Spinal cord (tissue), 9 donors: ENCODE measurements at regions not wholly inside any gene's neighbourhood (a gene's known extent, or its start where the extent isn't known, plus 50 kb on each side); places are given as distances from the start of the nearest gene placed in this dataset.
A peak's percentile ranks its signal among the peaks of the same experiment; 100 is the strongest.

Experiments
- DNase-seq, 6 donors: peaks; one replicate each; pipeline versions ENCODE4 v3.0.0 to v3.0.0-alpha.2; 2013 to 2015; ENCODE audit warnings: low spot score in 6 of 6, low read depth in 4 of 6
- H3K27ac ChIP-seq: one replicate; pipeline ENCODE4 v1.5.1; 2013; ENCODE audit warnings: low read depth, low read length, control low read depth
- H3K27me3 ChIP-seq: one replicate; pipeline ENCODE4 v1.6.1; 2013; ENCODE audit warnings: low read length; ENCODE audit not compliant: control insufficient read depth, insufficient read depth
- H3K36me3 ChIP-seq: one replicate; pipeline ENCODE4 v1.6.1; 2013; ENCODE audit warnings: low read length; ENCODE audit not compliant: control insufficient read depth, insufficient read depth
- H3K4me1 ChIP-seq: one replicate; pipeline ENCODE4 v1.6.1; 2013; ENCODE audit warnings: low read length; ENCODE audit not compliant: control insufficient read depth, insufficient read depth
- H3K4me3 ChIP-seq: one replicate; pipeline ENCODE4 v1.5.1; 2013; ENCODE audit warnings: low read depth, low read length, control low read depth
- H3K9me3 ChIP-seq: one replicate; pipeline ENCODE4 v1.6.1; 2013; ENCODE audit warnings: low read length; ENCODE audit not compliant: control insufficient read depth, insufficient read depth
- WGBS: methylation state at CpG from one replicate; pipeline ENCODE4 v1.1.5; 2013; ENCODE audit warnings: missing lambda C conversion rate; ENCODE audit not compliant: insufficient coverage; 5-methylcytosine and 5-hydroxymethylcytosine counted together
- donor health status: healthy.

DNA sequence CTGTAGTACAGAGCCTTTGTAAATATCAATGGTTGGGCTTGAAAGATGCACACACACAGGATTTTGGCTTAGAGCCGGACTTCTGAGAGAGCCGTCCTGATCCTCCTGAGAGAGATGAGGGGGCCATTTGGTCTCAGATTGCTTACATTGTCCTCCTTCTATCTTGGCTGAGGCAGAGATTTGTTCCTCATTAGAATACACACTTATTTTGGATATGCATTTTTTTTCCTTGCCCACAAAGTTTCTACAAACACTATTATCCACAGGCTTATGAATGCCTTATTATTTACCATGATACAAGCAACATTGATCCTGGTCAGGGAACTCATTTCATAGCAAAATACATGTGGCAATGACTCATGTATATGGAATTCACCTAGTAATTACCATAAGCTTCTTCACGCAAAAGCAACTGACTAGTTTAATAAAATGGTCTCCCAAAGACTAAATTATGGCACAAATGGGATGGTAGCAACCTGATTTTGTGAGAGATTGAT is 175.3 kb downstream of the MDFIC start:
- Histone ChIP-seq H3K4me3 (no peak overlapping the region), H3K9me3 (no peaks in the 10 kb centered on the region), H3K36me3 (no peaks in the 10 kb centered on the region), H3K4me1 (peaks cover 4% of the 10 kb centered on the region), H3K27ac (no peak overlapping the region), H3K27me3 (no peaks in the 10 kb centered on the region)
- WGBS, result 47% methylated on average over 2 of the region's 3 CpGs
- DNase-seq, result peak in 1 of 6 donors; percentile 32

DNA sequence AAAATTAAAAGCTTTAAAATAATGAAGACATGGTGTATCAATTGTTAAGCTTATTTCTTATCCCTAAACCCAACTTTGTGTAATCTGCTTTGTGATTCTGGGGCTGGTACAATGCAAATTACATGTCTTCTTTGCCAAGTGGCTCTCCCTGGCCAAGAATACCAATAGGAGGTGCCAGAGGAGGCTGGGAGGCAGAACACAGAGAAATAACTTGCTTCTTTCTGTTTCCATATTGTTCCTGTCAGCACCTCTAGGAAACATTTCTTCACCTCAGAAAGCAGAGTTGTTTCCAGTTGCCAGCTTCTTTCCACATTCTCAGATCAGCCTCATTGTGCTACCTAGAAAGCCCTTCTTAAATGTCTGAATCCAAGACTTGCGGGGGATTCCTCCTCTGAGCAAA is 174.4 kb downstream of the MDFIC start:
- peak in 5 of 6 donors; percentile 7 to 91 (median 29) for DNase-seq
- no CpG with 5 or more reads among the region's 1 CpG for WGBS
- H3K9me3 ChIP-seq, result no peaks in the 10 kb centered on the region
- no peaks in the 10 kb centered on the region for H3K27me3 ChIP-seq
- peaks cover 4% of the 10 kb centered on the region for H3K4me1 ChIP-seq
- no peaks in the 10 kb centered on the region for H3K36me3 ChIP-seq
- H3K27ac ChIP-seq, result no peak overlapping the region
- H3K4me3 ChIP-seq, result no peak overlapping the region

DNA sequence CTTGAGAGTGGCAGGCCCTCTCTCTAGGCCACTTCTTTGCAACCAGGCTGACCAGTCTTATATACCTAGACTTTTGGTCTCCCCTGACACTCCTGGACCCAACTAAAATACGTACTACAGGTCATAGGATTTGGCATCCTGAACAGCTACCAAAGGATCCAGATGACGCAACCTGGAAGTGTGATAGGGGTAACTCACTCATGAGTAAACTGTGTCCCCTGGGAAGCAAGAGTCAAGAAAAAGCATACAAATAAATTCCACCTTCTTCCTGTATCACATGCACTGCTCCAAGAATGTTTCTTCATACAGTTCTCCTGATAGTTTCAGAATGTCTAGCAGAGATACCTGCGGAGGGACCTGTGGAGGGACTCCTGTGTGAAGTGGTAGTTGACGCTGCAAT is 172.3 kb downstream of the MDFIC start:
- Histone ChIP-seq H3K36me3 (no peaks in the 10 kb centered on the region), H3K27ac (no peak overlapping the region), H3K4me1 (peaks cover 4% of the 10 kb centered on the region), H3K27me3 (no peaks in the 10 kb centered on the region), H3K9me3 (no peaks in the 10 kb centered on the region), H3K4me3 (no peak overlapping the region)
- 100% methylated on average over 2 of the region's 4 CpGs for WGBS
- DNase-seq, result no peak

DNA sequence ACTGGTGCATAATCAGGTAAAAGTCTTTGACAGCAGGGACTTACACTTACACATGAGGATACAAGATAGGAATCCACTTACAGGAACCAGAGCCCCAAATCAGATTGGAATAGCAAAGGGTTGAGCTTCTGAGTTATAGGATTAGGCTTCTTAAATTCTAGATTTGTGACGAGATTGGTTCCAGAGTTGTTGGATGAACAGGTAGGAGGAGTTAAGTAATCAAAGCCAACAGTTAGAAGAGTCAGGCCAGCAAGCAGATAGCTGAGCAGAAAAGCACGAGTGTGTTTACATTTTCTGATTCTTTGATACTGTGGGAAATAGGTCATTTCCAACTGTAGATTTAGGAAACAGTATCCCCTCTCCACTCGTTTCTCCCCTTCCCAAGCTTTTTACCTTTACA is 167.0 kb downstream of the MDFIC start:
- no peak overlapping the region for H3K27ac ChIP-seq
- H3K4me3 ChIP-seq, result no peak overlapping the region
- 100% methylated on average over 1 of the region's 3 CpGs for WGBS
- H3K27me3 ChIP-seq, result no peaks in the 10 kb centered on the region
- H3K36me3 ChIP-seq, result no peaks in the 10 kb centered on the region
- H3K9me3 ChIP-seq, result no peaks in the 10 kb centered on the region
- no peak for DNase-seq
- no peaks in the 10 kb centered on the region for H3K4me1 ChIP-seq

DNA sequence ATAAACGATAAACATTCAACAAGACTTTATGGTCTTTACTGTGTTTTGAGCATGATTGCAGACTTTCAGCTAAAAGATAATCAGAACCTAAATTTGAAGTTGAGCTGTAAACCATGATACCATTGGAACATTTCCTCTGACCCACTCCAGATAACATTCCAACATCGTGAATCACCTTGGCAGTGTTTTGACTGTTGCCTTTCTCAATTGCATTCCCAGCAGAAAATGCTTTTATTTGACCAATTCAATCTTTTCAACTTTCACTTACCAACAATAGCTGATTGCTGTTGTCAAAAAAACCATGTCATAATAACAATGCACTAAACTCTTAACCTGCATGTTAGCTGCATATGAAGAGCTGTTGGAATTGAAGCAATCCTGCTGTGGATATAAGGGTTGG is 165.5 kb downstream of the MDFIC start:
- H3K9me3 ChIP-seq, result no peaks in the 10 kb centered on the region
- H3K4me3 ChIP-seq, result no peak overlapping the region
- 78% methylated on average over 1 of the region's 2 CpGs for WGBS
- H3K27ac ChIP-seq, result no peak overlapping the region
- no peaks in the 10 kb centered on the region for H3K36me3 ChIP-seq
- H3K27me3 ChIP-seq, result no peaks in the 10 kb centered on the region
- H3K4me1 ChIP-seq, result no peaks in the 10 kb centered on the region
- DNase-seq, result peak in 2 of 6 donors; percentile 3 to 9

DNA sequence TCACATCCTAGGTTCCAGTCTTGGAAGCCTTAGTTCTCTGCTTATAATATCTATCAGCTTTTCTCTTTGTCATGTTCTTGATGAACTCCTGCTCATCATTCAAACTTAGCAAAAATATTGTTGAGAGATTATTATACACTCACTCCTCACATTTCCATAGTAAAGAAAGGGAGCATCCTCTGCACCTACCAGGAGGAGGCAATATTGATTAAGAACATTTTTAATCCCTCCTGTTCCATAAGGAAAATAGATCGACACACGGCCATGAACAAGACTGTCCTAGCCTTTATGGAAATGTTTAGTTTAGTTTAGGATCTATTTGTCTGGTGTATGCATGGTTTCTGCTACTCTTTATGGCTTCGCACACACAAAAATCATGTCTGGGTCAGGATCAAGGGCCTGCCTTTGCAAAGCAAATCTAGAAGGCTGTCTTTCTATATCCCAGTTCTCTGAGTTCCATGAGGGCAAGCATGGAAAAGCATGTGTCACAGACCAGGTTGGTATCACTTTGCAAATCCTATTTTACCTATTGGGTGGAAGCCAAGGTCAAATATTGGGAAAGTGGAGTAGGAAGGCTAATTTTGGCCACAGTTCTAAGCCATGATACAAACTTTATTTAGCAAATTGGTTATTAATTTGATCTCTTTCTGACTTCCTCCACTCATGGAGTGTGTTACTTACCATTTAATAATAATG is 164.4 kb downstream of the MDFIC start:
- Histone ChIP-seq H3K4me3 (no peak overlapping the region), H3K36me3 (no peaks in the 10 kb centered on the region), H3K9me3 (no peaks in the 10 kb centered on the region), H3K27ac (no peak overlapping the region), H3K27me3 (no peaks in the 10 kb centered on the region), H3K4me1 (no peaks in the 10 kb centered on the region)
- no peak for DNase-seq
- 80% methylated on average over 1 of the region's 3 CpGs for WGBS

DNA sequence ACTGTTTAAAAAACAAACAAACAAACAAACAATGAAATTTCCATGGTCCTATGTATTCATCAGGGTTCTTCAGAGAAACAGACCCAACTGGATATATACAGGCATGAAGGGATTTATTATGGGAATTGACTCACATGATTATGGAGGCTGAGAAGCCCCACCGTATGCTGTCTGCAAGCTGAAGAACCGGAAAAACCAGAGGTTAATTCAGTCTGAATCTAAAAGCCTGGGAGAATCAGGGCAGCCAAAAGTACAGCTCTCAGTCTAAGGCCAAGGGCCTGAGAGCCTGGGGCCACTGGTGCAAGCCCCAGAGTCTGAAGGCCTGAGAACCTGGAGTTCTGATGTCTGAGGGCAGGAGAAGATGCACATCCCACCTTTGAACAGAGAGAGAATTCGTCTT is 163.5 kb downstream of the MDFIC start:
- Histone ChIP-seq H3K27me3 (no peaks in the 10 kb centered on the region), H3K4me1 (no peaks in the 10 kb centered on the region), H3K36me3 (no peaks in the 10 kb centered on the region), H3K4me3 (no peak overlapping the region), H3K27ac (no peak overlapping the region), H3K9me3 (no peaks in the 10 kb centered on the region)
- WGBS, result 91% methylated on average over 3 of the region's 3 CpGs
- DNase-seq, result no peak

DNA sequence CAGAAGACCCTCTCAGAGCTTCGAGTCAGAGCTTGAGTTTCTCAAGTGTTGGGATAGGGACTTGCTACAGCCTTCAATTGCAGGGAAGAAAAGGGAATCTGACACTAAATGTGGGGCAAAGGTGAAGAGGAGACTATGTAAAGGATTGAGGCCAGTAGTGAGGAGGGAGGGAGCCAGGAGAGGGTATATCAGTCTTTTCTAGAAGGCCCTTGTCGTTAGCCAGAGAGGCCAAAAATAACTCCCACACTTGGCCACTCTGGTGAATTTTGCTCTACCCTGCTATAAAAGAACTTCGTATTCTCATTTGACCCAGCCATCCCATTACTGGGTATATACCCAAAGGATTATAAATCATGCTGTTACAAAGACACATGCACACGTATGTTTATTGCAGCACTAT is 162.0 kb downstream of the MDFIC start:
- Histone ChIP-seq H3K4me1 (no peaks in the 10 kb centered on the region), H3K4me3 (no peak overlapping the region), H3K27ac (no peak overlapping the region), H3K36me3 (no peaks in the 10 kb centered on the region), H3K9me3 (no peaks in the 10 kb centered on the region), H3K27me3 (no peaks in the 10 kb centered on the region)
- 100% methylated on average over 2 of the region's 4 CpGs for WGBS
- no peak for DNase-seq

DNA sequence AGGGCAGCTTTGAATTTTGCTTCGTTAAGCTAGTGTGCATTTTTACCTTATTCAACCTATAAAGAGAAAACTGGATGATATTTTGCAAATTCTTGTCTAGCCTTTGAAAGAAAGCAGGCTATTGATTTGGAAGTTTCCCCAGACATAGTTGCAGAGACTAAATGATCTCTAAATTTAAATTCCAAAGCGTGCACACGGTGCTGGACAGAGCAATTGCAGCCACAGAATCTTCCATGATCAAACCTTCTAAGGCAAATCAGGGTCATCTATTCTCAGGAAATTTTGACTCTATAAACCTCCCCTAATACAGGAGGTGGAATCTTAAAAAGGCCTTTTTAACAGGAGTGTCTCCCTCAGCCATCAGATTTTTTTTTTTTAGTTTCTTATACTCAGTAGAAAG is 159.9 kb downstream of the MDFIC start:
- no peaks in the 10 kb centered on the region for H3K27me3 ChIP-seq
- H3K4me1 ChIP-seq, result no peaks in the 10 kb centered on the region
- no peak overlapping the region for H3K4me3 ChIP-seq
- no CpG with 5 or more reads among the region's 3 CpGs for WGBS
- no peaks in the 10 kb centered on the region for H3K36me3 ChIP-seq
- no peaks in the 10 kb centered on the region for H3K9me3 ChIP-seq
- no peak overlapping the region for H3K27ac ChIP-seq
- DNase-seq, result no peak

DNA sequence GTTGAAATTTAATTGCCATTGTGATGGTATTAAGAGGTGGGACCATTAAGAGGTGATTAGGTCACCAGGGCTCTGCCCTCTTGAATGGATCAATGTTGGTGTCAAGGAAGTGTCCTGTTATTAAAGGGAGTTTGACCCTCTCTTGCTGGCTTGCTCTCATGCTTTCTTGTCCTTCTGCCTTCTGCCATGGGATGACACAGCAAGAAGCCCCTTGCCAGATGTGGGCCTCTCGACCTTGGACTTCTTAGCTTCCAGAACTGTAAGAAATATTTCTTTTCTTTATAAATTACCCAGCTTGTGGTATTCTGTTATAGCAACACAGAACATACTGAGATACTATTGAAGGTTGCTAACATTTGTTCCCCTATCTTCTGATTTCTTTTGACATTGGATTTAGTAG is 157.0 kb downstream of the MDFIC start:
- WGBS, result no CpG with 5 or more reads among the region's 1 CpG
- H3K27me3 ChIP-seq, result no peaks in the 10 kb centered on the region

More for the DNA sequence above, 157.0 kb downstream of the MDFIC start:
- H3K4me3 ChIP-seq, result no peak overlapping the region
- no peak for DNase-seq
- H3K4me1 ChIP-seq, result no peaks in the 10 kb centered on the region
- no peaks in the 10 kb centered on the region for H3K36me3 ChIP-seq
- H3K9me3 ChIP-seq, result no peaks in the 10 kb centered on the region
- no peak overlapping the region for H3K27ac ChIP-seq
